Lower leg skin (tissue), 4 donors: ENCODE measurements at regions not wholly inside any gene's neighbourhood (a gene's known extent, or its start where the extent isn't known, plus 50 kb on each side); places are given as distances from the start of the nearest gene placed in this dataset.

ENCODE experiments used
- DNase-seq, 2 donors: peaks; one replicate each; pipeline ENCODE4 v3.0.0-alpha.2; 2019; ENCODE audit warnings: low spot score in 2 of 2
- H3K4me3 ChIP-seq: fragments of 200-600 bp; sonication (generic); 2 replicates; pipeline ENCODE4 v1.5.1; 2017; ENCODE audit warnings: mild to moderate bottlenecking, low read depth; ENCODE audit not compliant: poor library complexity, severe bottlenecking
- POLR2A ChIP-seq, 2 donors: fragments of 450-650 bp; IDR thresholded peaks; one replicate each; pipeline ENCODE4 v1.6.1; 2016 to 2017; ENCODE audit warnings: antibody characterized with exemption in 2 of 2, mild to moderate bottlenecking in 1 of 2, moderate library complexity in 1 of 2
- WGBS, 2 donors: methylation state at CpG; one replicate each; pipeline ENCODE4 v1.1.5; 2018; 5-methylcytosine and 5-hydroxymethylcytosine counted together
- intact Hi-C: fragments of 100-400 bp; cut with DNase I; formaldehyde crosslinking; loops from one replicate; pipeline ENCODE4 v1.15.0; 2023; ENCODE audit warnings: low total_unique reads
- TF ChIP-seq, protein P1 (sequence below), 3 donors: fragments of 450-650 bp; IDR thresholded peaks; one replicate each; pipeline ENCODE4 v1.5.1; 2016; ENCODE audit warnings: antibody characterized with exemption in 3 of 3, mild to moderate bottlenecking in 3 of 3, moderate library complexity in 2 of 3

DNA sequence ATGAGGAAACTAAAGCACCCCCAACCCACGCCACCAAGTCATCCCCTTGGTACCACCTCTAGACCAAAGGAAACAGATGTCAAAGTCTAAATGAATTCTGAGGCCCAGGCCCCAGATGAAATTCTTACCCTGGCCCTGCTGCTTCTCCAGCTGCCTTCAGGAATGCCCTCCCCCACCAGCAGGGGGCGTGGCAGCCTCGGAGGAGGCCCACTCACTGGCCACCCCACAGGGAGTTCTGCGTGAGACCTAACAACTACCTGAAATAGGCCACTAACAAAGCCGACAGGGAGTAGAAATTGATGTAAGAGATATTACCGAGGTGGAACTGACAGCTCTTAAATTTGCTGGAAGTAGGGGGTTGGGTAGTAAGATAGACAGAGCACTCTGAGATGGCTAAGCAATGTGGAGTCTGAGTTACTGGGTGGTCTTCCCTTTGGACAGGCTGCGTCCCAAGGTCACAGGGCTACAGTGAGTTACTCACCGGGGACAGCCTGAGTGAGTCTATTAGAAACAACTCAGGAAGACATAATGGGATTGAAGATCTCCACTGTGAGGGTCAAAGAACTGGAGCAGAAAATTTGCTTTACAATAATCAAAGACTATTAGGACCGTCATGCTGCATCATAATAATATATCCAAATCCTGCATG lies 240.7 kb downstream of the SHOX2 start:
- intact Hi-C loops = no loop called here
- TF ChIP-seq POLR2A (IDR thresholded peaks at IDR 0.05) = no peak
- TF ChIP-seq, protein P1, sequence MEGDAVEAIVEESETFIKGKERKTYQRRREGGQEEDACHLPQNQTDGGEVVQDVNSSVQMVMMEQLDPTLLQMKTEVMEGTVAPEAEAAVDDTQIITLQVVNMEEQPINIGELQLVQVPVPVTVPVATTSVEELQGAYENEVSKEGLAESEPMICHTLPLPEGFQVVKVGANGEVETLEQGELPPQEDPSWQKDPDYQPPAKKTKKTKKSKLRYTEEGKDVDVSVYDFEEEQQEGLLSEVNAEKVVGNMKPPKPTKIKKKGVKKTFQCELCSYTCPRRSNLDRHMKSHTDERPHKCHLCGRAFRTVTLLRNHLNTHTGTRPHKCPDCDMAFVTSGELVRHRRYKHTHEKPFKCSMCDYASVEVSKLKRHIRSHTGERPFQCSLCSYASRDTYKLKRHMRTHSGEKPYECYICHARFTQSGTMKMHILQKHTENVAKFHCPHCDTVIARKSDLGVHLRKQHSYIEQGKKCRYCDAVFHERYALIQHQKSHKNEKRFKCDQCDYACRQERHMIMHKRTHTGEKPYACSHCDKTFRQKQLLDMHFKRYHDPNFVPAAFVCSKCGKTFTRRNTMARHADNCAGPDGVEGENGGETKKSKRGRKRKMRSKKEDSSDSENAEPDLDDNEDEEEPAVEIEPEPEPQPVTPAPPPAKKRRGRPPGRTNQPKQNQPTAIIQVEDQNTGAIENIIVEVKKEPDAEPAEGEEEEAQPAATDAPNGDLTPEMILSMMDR (IDR thresholded peaks at IDR 0.05) = no peak
- WGBS, 2 donors = 44 to 56% methylated on average over 9 of the region's 9 CpGs
- H3K4me3 ChIP-seq = no peak overlapping the region
- DNase-seq = no peak

DNA sequence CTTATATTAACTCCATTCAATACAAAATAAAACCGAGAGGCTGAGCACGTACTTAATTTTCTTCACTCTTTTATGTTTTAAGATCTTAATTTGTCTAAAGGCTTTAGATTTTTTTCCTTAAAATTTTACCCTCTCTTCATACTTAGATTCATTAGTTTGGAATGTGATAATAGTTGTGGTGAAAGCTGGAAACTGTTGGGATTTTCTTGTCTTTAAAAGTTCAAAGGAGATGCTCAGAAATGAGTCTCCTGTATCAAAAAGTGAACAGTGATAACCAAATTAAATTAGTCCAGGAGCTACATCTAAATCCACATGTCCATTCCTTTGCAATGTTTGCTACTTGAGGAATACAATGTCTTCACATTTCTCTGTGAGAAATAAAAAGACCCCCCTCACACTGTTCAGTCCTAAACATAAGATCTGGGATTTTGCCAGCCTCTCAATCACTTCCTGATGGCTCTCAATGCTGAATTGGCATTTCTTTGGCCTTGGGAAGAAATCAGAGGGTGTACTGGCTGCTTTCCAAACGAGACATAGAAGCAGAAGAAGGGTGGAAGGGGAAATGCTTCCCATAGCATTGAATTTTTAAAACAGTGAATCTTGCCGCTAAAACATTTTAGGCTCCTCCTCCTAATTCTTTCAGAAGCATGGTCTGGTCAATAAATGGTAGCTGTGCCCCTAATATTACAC lies 245.0 kb downstream of the SHOX2 start:
- 46 to 59% methylated on average over 4 of the region's 4 CpGs for WGBS, 2 donors
- H3K4me3 ChIP-seq = no peak overlapping the region
- DNase-seq = no peak
- no peak for TF ChIP-seq POLR2A (IDR thresholded peaks at IDR 0.05)
- TF ChIP-seq, protein P1 (IDR thresholded peaks at IDR 0.05) = no peak
- intact Hi-C loops = no loop called here

DNA sequence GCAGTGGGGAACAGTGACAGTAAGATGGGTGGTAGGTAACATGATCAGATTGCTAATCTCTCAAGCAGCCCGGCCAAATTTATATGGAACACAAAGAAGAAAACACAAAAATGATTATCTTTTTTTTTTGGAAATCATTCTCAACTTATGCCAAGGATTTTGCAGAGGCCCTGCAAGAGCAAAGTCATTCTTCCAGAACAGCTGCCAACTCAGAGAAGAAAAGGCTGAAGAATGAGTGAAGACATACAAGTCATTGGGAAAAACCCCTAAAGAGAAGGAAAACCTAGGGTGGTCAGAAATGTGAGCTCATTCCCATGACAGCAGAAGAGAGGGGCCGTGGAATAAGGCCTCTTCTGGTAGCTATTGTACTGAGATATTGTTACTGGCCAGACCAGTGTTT lies 246.7 kb downstream of the SHOX2 start:
- intact Hi-C loops = no loop called here
- no peak for TF ChIP-seq POLR2A (IDR thresholded peaks at IDR 0.05)
- TF ChIP-seq, protein P1 (IDR thresholded peaks at IDR 0.05) = no peak
- 59 to 64% methylated on average over 2 of the region's 2 CpGs for WGBS, 2 donors
- H3K4me3 ChIP-seq = no peak overlapping the region
- DNase-seq = no peak

DNA sequence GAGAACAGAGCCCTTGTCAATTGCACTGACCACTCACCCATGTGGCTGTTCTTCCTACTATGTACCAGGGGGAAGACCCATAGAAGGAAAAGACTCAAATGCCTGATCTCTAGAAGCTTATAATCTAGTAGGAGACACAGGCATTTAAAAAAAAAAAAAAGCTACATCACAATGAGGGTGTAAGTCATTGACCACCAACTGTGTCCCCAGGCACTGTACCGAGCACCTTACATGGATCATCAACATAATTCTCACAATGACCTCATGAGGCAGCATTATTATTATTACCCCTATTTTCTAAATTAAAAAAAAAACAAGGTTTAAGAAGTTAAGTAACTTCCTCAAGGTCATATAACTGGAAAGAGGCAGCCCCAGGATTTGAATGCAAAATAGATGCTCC lies 247.4 kb downstream of the SHOX2 start:
- TF ChIP-seq, protein P1 (IDR thresholded peaks at IDR 0.05) = no peak
- no peak for TF ChIP-seq POLR2A (IDR thresholded peaks at IDR 0.05)
- WGBS, 2 donors = 91 to 96% methylated on average over 1 of the region's 1 CpG
- intact Hi-C loops = no loop called here
- no peak overlapping the region for H3K4me3 ChIP-seq
- DNase-seq = no peak

DNA sequence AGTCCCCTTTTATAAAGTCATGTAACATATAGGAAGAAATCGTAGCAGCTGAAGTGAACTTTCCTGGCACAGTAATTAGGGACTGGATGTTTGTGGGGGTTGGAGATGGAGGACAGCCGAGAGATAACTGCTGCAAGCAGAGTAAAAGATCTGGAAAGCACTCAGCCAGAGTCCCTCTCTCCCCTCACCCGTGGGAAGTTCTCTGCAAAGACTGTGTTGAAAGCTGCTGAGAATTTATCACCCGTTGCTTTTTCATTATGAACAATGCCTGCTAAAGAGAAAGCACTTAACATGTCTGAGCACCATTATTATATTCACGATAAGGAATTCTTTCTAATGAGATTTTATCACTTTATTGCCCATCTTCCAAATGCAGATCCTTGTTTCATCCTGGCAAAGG lies 248.8 kb downstream of the SHOX2 start:
- DNase-seq = no peak
- TF ChIP-seq POLR2A (IDR thresholded peaks at IDR 0.05) = no peak
- TF ChIP-seq, protein P1 (IDR thresholded peaks at IDR 0.05) = no peak
- H3K4me3 ChIP-seq = no peak overlapping the region
- intact Hi-C loops = no loop called here
- WGBS, 2 donors = 34% methylated on average over 5 of the region's 5 CpGs
